C4-2B (cell line): ENCODE measurements at regions not wholly inside any gene's neighbourhood (a gene's known extent, or its start where the extent isn't known, plus 50 kb on each side); places are given as distances from the start of the nearest gene placed in this dataset.

Source experiments
- CTCF ChIP-seq: fragments of 450-650 bp; conservative IDR thresholded peaks from 2 replicates; pipeline ENCODE4 v1.5.1; 2017; ENCODE audit warnings: mild to moderate bottlenecking
- ZFX ChIP-seq: fragments of 450-650 bp; IDR thresholded peaks from 2 replicates; pipeline ENCODE4 v1.6.1; 2017

- no peak for TF ChIP-seq CTCF
- no peak for TF ChIP-seq ZFX
Observed at GRCh38 chr15:95639208-95639607, 691.3 kb upstream of the NR2F2 start.
